Neural crest cell (in vitro differentiated cells): ENCODE measurements at regions not wholly inside any gene's neighbourhood (a gene's known extent, or its start where the extent isn't known, plus 50 kb on each side); places are given as distances from the start of the nearest gene placed in this dataset.

ENCODE experiments used
- DNase-seq: peaks from one replicate; pipeline ENCODE4 v3.0.0; 2021; ENCODE audit warnings: low read depth, mixed read lengths, low spot score
- H3K27ac Mint-ChIP-seq: one replicate; pipeline ENCODE4 v1.8.0; 2021; ENCODE audit warnings: mild to moderate bottlenecking, mixed read lengths; ENCODE audit not compliant: unreplicated experiment
- H3K27me3 Mint-ChIP-seq: 2 replicates; pipeline ENCODE4 v1.8.0; 2021; ENCODE audit warnings: low read depth, mild to moderate bottlenecking, mixed read lengths
- H3K36me3 Mint-ChIP-seq: 2 replicates; pipeline ENCODE4 v1.8.0; 2021; ENCODE audit warnings: low read depth, mild to moderate bottlenecking, mixed read lengths
- H3K4me1 Mint-ChIP-seq: 2 replicates; pipeline ENCODE4 v1.8.0; 2021; ENCODE audit warnings: mixed read lengths
- H3K4me3 Mint-ChIP-seq: one replicate; pipeline ENCODE4 v1.8.0; 2021; ENCODE audit warnings: mild to moderate bottlenecking, mixed read lengths
- H3K9me3 Mint-ChIP-seq: 2 replicates; pipeline ENCODE4 v1.8.0; 2021; ENCODE audit warnings: mixed read lengths
- TF ChIP-seq, protein P1 (sequence below): fragments of 200-600 bp; sonication (generic); conservative IDR thresholded peaks from 2 replicates; pipeline ENCODE4 v1.5.0; 2021; ENCODE audit warnings: antibody characterized with exemption, mild to moderate bottlenecking

DNA sequence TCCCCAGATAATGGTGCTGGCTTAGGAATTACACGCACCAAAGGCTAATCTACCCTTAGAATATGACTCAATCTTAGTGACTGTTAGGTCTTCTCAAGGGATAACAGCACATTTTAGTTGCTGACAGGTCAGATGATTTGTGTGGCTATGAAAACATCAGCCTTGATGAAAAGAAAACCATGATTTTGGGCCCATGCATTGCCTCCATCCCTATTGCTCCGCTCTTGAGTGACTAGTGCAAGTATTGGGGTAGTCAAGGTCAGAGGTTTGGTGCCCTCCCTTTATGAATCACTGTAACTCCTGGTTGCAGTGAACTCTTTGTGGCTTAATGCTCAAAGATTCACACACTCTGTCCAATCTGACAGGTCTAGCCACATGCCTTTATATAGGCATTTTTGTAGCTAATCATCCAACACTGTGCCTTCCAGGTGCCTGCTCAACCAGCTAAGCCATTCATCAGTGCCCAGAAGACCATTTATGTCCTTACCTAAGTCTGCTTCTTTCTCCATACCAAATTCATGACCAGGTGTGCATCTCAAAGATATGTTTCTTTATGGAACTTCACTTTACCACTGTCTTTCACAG is 251.6 kb downstream of the KCNJ2 start:
- no peaks in the 10 kb centered on the region for H3K4me1 Mint-ChIP-seq
- peaks cover 2% of the 10 kb centered on the region for H3K27me3 Mint-ChIP-seq
- H3K9me3 Mint-ChIP-seq = no peaks in the 10 kb centered on the region
- no peak overlapping the region for H3K4me3 Mint-ChIP-seq
- H3K27ac Mint-ChIP-seq = no peak overlapping the region
- no peak for DNase-seq
- no peaks in the 10 kb centered on the region for H3K36me3 Mint-ChIP-seq
- TF ChIP-seq, protein P1, sequence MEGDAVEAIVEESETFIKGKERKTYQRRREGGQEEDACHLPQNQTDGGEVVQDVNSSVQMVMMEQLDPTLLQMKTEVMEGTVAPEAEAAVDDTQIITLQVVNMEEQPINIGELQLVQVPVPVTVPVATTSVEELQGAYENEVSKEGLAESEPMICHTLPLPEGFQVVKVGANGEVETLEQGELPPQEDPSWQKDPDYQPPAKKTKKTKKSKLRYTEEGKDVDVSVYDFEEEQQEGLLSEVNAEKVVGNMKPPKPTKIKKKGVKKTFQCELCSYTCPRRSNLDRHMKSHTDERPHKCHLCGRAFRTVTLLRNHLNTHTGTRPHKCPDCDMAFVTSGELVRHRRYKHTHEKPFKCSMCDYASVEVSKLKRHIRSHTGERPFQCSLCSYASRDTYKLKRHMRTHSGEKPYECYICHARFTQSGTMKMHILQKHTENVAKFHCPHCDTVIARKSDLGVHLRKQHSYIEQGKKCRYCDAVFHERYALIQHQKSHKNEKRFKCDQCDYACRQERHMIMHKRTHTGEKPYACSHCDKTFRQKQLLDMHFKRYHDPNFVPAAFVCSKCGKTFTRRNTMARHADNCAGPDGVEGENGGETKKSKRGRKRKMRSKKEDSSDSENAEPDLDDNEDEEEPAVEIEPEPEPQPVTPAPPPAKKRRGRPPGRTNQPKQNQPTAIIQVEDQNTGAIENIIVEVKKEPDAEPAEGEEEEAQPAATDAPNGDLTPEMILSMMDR = no peak

DNA sequence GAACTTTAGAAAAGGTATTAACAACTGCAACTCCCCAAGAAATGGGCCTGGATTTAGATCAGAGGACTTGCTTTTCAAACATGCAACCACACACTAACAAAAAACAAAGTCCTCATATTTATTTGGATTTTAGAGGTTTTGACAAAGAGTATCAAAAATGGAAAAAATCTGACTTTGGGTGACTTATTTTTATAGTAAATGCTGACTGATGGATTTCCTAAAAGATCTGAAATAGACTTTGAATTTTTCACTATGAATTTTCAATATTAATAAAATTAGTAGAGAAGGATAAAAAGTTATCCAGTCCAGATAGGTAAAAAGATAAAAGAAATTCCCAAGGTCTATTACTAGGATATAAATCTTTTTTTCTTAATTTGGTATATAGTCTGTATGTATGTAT is 253.5 kb downstream of the KCNJ2 start:
- no peaks in the 10 kb centered on the region for H3K36me3 Mint-ChIP-seq
- TF ChIP-seq, protein P1 = no peak
- no peak overlapping the region for H3K4me3 Mint-ChIP-seq

GRCh38 chr17:70423562-70423961 is 254.2 kb downstream of the KCNJ2 start:
- no peaks in the 10 kb centered on the region for H3K9me3 Mint-ChIP-seq
- no peaks in the 10 kb centered on the region for H3K36me3 Mint-ChIP-seq
- H3K4me1 Mint-ChIP-seq = peaks cover 5% of the 10 kb centered on the region
- DNase-seq = no peak
- no peak overlapping the region for H3K27ac Mint-ChIP-seq
- TF ChIP-seq, protein P1 = no peak
- no peak overlapping the region for H3K4me3 Mint-ChIP-seq
- H3K27me3 Mint-ChIP-seq = peaks cover 2% of the 10 kb centered on the region

More for the DNA sequence above, 253.5 kb downstream of the KCNJ2 start:
- no peaks in the 10 kb centered on the region for H3K9me3 Mint-ChIP-seq
- no peak for DNase-seq
- no peak overlapping the region for H3K27ac Mint-ChIP-seq
- H3K4me1 Mint-ChIP-seq = peaks cover 5% of the 10 kb centered on the region
- peaks cover 2% of the 10 kb centered on the region for H3K27me3 Mint-ChIP-seq

- no peak overlapping the region for H3K27ac Mint-ChIP-seq
- no peaks in the 10 kb centered on the region for H3K36me3 Mint-ChIP-seq
- H3K27me3 Mint-ChIP-seq = peaks cover 2% of the 10 kb centered on the region
- H3K9me3 Mint-ChIP-seq = peaks cover 3% of the 10 kb centered on the region
- no peak for DNase-seq
- peaks cover 5% of the 10 kb centered on the region for H3K4me1 Mint-ChIP-seq
- no peak overlapping the region for H3K4me3 Mint-ChIP-seq
- TF ChIP-seq, protein P1 = no peak
These were observed 257.4 kb downstream of the KCNJ2 start for GRCh38 chr17:70426752-70427151.

- H3K4me3 Mint-ChIP-seq = no peak overlapping the region
- DNase-seq = no peak
- H3K27ac Mint-ChIP-seq = no peak overlapping the region
- no peaks in the 10 kb centered on the region for H3K36me3 Mint-ChIP-seq
- TF ChIP-seq, protein P1 = no peak
- H3K4me1 Mint-ChIP-seq = no peaks in the 10 kb centered on the region
- H3K9me3 Mint-ChIP-seq = no peaks in the 10 kb centered on the region
- no peaks in the 10 kb centered on the region for H3K27me3 Mint-ChIP-seq
These were observed 265.5 kb downstream of the KCNJ2 start for GRCh38 chr17:70434536-70435490.
